B cell (primary cell): ENCODE measurements at regions not wholly inside any gene's neighbourhood (a gene's known extent, or its start where the extent isn't known, plus 50 kb on each side); places are given as distances from the start of the nearest gene placed in this dataset.
"Not testable (repeated sequence)": the region's sequence is repeated elsewhere in the genome, so short reads cannot be mapped to it uniquely, and the experiment has no call there.

ENCODE experiments used
- ATAC-seq: fragments of 200-7000 bp; cut with Tn5 transposase; one replicate; pipeline ENCODE4 v1.10.0; 2021; ENCODE audit warnings: low read depth, mild to moderate bottlenecking, moderate number of reproducible peaks, moderate library complexity
- CTCF ChIA-PET: fragments of 350-600 bp; sonication (Branson Sonifier 250); formaldehyde crosslinking; loops from one replicate; lab custom pipeline; 2021; ENCODE audit warnings: antibody characterized with exemption, inconsistent platforms; lab: Charles Lee
- POLR2A ChIA-PET: fragments of 350-600 bp; sonication (Branson Sonifier 250); formaldehyde crosslinking; loops from one replicate; lab custom pipeline; 2021; ENCODE audit warnings: antibody characterized with exemption; lab: Charles Lee
- DNase-seq: peaks from one replicate; pipeline ENCODE4 v3.0.0; 2013
- H2AFZ ChIP-seq: 2 replicates; pipeline ENCODE4 v1.6.1; 2012; ENCODE audit warnings: mild to moderate bottlenecking, low read depth, low read length; ENCODE audit not compliant: insufficient read depth, poor library complexity, severe bottlenecking
- H3K27ac ChIP-seq, 2 donors: 1 replicate in 1 of 2; 2 replicates in 1 of 2; pipeline ENCODE4 v1.5.1; 2012 to 2013; ENCODE audit warnings: low read length in 2 of 2, mild to moderate bottlenecking in 2 of 2, moderate library complexity in 1 of 2
- H3K27me3 ChIP-seq, 4 experiments: fragments of 200-600 bp in 1 of 4; sonication (generic) in 1 of 4; replicated peaks in 1 of 4; 1 replicate in 2 of 4; 2 replicates in 2 of 4; pipeline versions ENCODE4 v1.6.1 to v1.7.0; 2013 to 2016; ENCODE audit warnings: low read length in 3 of 4, mild to moderate bottlenecking in 2 of 4, mixed read lengths in 1 of 4, moderate library complexity in 1 of 4; ENCODE audit not compliant: insufficient read depth in 4 of 4, control insufficient read depth in 3 of 4; ENCODE audit errors: control extremely low read depth in 1 of 4
- H3K36me3 ChIP-seq, 2 experiments: replicated peaks in 1 of 2; 1 replicate in 1 of 2; 2 replicates in 1 of 2; pipeline versions ENCODE4 v1.6.1 to v1.7.1; 2013; ENCODE audit warnings: low read length in 1 of 2; ENCODE audit not compliant: insufficient read depth in 2 of 2, control insufficient read depth in 1 of 2; ENCODE audit errors: control extremely low read depth in 1 of 2, extremely low read depth in 1 of 2
- H3K4me1 ChIP-seq, 2 donors: fragments of 200-600 bp in 1 of 2; sonication (generic) in 1 of 2; 1 replicate in 1 of 2; 2 replicates in 1 of 2; pipeline versions ENCODE4 v1.5.1 to v1.6.1; 2013 to 2017; ENCODE audit warnings: low read length in 2 of 2; ENCODE audit not compliant: control insufficient read depth in 2 of 2, insufficient read depth in 2 of 2
- H3K4me2 ChIP-seq: replicated peaks from 2 replicates; pipeline ENCODE3; 2012; ENCODE audit warnings: mild to moderate bottlenecking, low read depth, low read length; ENCODE audit not compliant: poor library complexity, severe bottlenecking
- H3K4me3 ChIP-seq, 5 experiments: fragments of 200-600 bp in 1 of 5; sonication (generic) in 1 of 5; 1 replicate in 3 of 5; 2 replicates in 2 of 5; pipeline versions ENCODE4 v1.5.1 to v1.7.0; 2011 to 2016; ENCODE audit warnings: low read length in 4 of 5, mild to moderate bottlenecking in 4 of 5, low read depth in 2 of 5, control low read depth in 1 of 5, moderate library complexity in 1 of 5; ENCODE audit not compliant: insufficient read depth in 1 of 5; ENCODE audit errors: control extremely low read depth in 1 of 5, extremely low read depth in 1 of 5
- H3K79me2 ChIP-seq: fragments of 200-600 bp; sonication (generic); one replicate; pipeline ENCODE4 v1.6.0; 2016; ENCODE audit warnings: low read length; ENCODE audit not compliant: control insufficient read depth, insufficient read depth
- H3K9ac ChIP-seq: fragments of 200-600 bp; sonication (generic); 2 replicates; pipeline ENCODE4 v1.6.1; 2017; ENCODE audit warnings: mild to moderate bottlenecking, low read length, moderate library complexity
- H3K9me3 ChIP-seq, 3 donors: one replicate each; pipeline versions ENCODE4 v1.6.1 to v1.7.1; 2013; ENCODE audit warnings: low read length in 2 of 3; ENCODE audit not compliant: control insufficient read depth in 2 of 3, insufficient read depth in 1 of 3; ENCODE audit errors: control extremely low read depth in 1 of 3
- H4K20me1 ChIP-seq: 2 replicates; pipeline ENCODE4 v1.6.0; 2012; ENCODE audit warnings: mild to moderate bottlenecking, low read length; ENCODE audit not compliant: insufficient read depth, control insufficient read depth, poor library complexity, severe bottlenecking
- H3K27ac Mint-ChIP-seq: one replicate; pipeline ENCODE4 v1.8.0; 2021; ENCODE audit warnings: mixed read lengths
- H3K27me3 Mint-ChIP-seq: one replicate; pipeline ENCODE4 v1.8.0; 2021; ENCODE audit warnings: mixed read lengths
- H3K4me1 Mint-ChIP-seq: one replicate; pipeline ENCODE4 v1.8.0; 2021; ENCODE audit warnings: mixed read lengths
- H3K4me3 Mint-ChIP-seq: one replicate; pipeline ENCODE4 v1.8.0; 2021; ENCODE audit warnings: mixed read lengths
- H3K9me3 Mint-ChIP-seq: one replicate; pipeline ENCODE4 v1.8.0; 2022; ENCODE audit warnings: mixed read lengths; ENCODE audit not compliant: insufficient read depth
- CTCF ChIP-seq: fragments of 200-600 bp; IDR thresholded peaks from one replicate; pipeline ENCODE4 v1.8.0; 2022; ENCODE audit warnings: antibody characterized with exemption, mild to moderate bottlenecking
- EZH2 ChIP-seq: IDR thresholded peaks from 2 replicates; pipeline ENCODE4 v1.6.1; 2012; ENCODE audit warnings: borderline replicate concordance, low read depth, mild to moderate bottlenecking, moderate library complexity, low read length; ENCODE audit not compliant: insufficient read depth, poor library complexity, severe bottlenecking
- WGBS: methylation state at CpG from one replicate; pipeline ENCODE4 v1.1.5; 2013; ENCODE audit warnings: missing lambda C conversion rate; ENCODE audit not compliant: insufficient coverage; 5-methylcytosine and 5-hydroxymethylcytosine counted together
- intact Hi-C: fragments of 100-400 bp; cut with micrococcal nuclease; formaldehyde crosslinking; loops from one replicate; pipeline ENCODE4 v1.10.0; 2022

DNA sequence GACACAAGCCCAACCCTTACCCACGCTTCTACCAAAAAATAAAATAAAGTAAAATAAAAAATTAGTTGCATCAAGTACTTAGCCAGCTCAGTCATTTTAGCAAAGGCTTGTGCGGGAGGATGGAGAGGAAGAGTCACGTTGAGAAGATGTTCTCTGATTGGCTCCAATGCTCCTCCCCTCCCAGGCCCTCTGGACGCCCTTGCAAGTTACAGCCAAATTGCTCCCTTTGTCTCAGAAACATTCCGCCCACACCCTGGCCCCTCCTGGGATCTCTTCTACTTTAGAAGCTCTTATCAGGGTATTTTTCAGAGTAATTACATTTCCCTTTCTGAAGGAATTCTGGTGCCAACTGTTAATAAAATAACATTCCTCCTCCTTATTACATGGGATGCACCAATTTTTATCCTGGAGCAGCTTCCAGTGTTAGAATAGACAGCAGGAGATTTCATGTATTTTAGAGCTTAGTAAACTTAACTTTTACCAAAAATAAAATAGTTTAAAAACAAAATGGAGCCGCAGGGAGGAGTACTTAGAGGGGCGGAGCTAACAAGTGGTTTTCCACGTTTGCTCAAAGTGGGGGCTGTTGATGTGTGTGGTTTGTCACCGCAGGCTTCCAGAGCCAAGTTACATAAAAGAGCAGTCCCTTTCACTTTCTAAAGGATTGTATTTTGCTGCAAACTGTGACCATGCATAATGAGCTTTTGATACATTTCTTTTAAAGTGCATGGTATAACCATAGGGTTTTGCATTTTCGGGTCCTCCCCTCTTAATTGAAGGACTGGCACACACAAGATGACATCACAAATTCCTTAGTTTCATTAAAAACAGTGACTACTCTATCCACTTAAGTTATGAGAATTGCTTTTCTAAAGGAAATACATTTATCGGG lies 71.7 kb upstream of the RAP1B start:
- peak overlapping the region in 2 of 5 experiments; percentile 10 to 46 for H3K4me3 ChIP-seq
- ATAC-seq (peak; percentile 53), DNase-seq (peak; percentile 39)
- peak overlapping the region; percentile 74 for H2AFZ ChIP-seq
- no peaks in the 10 kb centered on the region for H4K20me1 ChIP-seq
- ChIA-PET POLR2A (no interaction called here), CTCF (interaction anchor here (1.3 to 1.4 kb wide), 2 partner anchors 27 to 48 kb away, joined by 4 read pairs; no protein-coding TSS in a partner anchor)
- no peaks in the 10 kb centered on the region for H3K79me2 ChIP-seq
- H3K27me3 ChIP-seq: no peaks in the 10 kb centered on the region
- Mint-ChIP-seq H3K4me3 (peak overlapping the region; percentile 35), H3K9me3 (peaks cover 9% of the 10 kb centered on the region), H3K4me1 (peaks cover 14% of the 10 kb centered on the region), H3K27me3 (no peaks in the 10 kb centered on the region), H3K27ac (no peak overlapping the region)
- WGBS: 42% methylated on average over 2 of the region's 11 CpGs
- intact Hi-C loops: no loop called here
- no peak for TF ChIP-seq EZH2
- TF ChIP-seq CTCF: no peak
- H3K9ac ChIP-seq: peak overlapping the region; percentile 20
- H3K27ac ChIP-seq: no peak overlapping the region
- H3K4me1 ChIP-seq: peaks cover 9 to 11% of the 10 kb centered on the region in 2 donors
- H3K36me3 ChIP-seq: no peaks in the 10 kb centered on the region
- H3K9me3 ChIP-seq: peaks cover 0 to 13% (median 5%) of the 10 kb centered on the region in 3 donors
- peak overlapping the region; percentile 51 for H3K4me2 ChIP-seq

DNA sequence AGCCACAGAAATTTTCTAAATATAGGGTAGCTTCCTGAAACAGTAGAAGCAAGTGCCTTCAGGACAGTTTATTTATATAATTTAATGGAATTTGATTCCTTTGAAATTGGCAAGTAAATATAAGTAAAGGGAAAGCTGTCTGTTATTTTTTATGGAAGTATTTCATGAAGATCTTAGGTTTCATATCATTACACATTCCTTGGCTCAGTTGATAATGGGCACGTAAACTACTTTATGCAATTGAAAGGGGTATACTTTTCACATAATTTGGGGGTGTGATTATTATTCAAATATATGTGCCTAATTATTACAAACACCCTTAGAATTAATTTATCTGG lies 71.1 kb upstream of the RAP1B start:
- Histone ChIP-seq H3K9ac (peak overlapping the region; percentile 20), H3K4me1 (peaks cover 9 to 11% of the 10 kb centered on the region in 2 donors), H3K9me3 (peaks cover 0 to 13% (median 5%) of the 10 kb centered on the region in 3 donors), H3K4me3 (peak overlapping the region in 1 of 5 experiments; percentile 46), H3K36me3 (no peaks in the 10 kb centered on the region), H3K27ac (no peak overlapping the region), H3K4me2 (peak overlapping the region; percentile 51), H4K20me1 (no peaks in the 10 kb centered on the region), H3K27me3 (no peaks in the 10 kb centered on the region), H2AFZ (peak overlapping the region; percentile 74), H3K79me2 (no peaks in the 10 kb centered on the region)
- TF ChIP-seq CTCF (no peak), EZH2 (no peak)
- DNase-seq (no peak), ATAC-seq (no peak)
- WGBS: no CpG with 5 or more reads among the region's 1 CpG
- H3K4me3 Mint-ChIP-seq: peak overlapping the region; percentile 35
- peaks cover 9% of the 10 kb centered on the region for H3K9me3 Mint-ChIP-seq
- no peak overlapping the region for H3K27ac Mint-ChIP-seq
- POLR2A ChIA-PET: no interaction called here
- no peaks in the 10 kb centered on the region for H3K27me3 Mint-ChIP-seq
- CTCF ChIA-PET: interaction anchor here (1.3 to 1.4 kb wide), 2 partner anchors 28 to 48 kb away, joined by 4 read pairs; no protein-coding TSS in a partner anchor
- intact Hi-C loops: no loop called here
- peaks cover 14% of the 10 kb centered on the region for H3K4me1 Mint-ChIP-seq

GRCh38 chr12:68540768-68541167 lies 69.9 kb upstream of the RAP1B start:
- H3K4me3 Mint-ChIP-seq, ATAC-seq, H3K9ac ChIP-seq, H3K36me3 ChIP-seq, H3K4me3 ChIP-seq, CTCF ChIA-PET, POLR2A ChIA-PET, H3K9me3 Mint-ChIP-seq, H3K27me3 Mint-ChIP-seq, H3K4me2 ChIP-seq, H3K27ac Mint-ChIP-seq, H3K79me2 ChIP-seq, H3K27me3 ChIP-seq, intact Hi-C loops, DNase-seq, H4K20me1 ChIP-seq, H2AFZ ChIP-seq, H3K27ac ChIP-seq: not testable (repeated sequence)
- peaks cover 14% of the 10 kb centered on the region for H3K4me1 Mint-ChIP-seq
- H3K9me3 ChIP-seq: peaks cover 0 to 18% (median 5%) of the 10 kb centered on the region in 3 donors
- 96% methylated on average over 5 of the region's 5 CpGs for WGBS
- peaks cover 9 to 11% of the 10 kb centered on the region in 2 donors for H3K4me1 ChIP-seq
